DMS53 treated with DMSO at 0.1 percent for 48 hours (cell line): ENCODE measurements at regions not wholly inside any gene's neighbourhood (a gene's known extent, or its start where the extent isn't known, plus 50 kb on each side); places are given as distances from the start of the nearest gene placed in this dataset.
"Not testable (repeated sequence)": the region's sequence is repeated elsewhere in the genome, so short reads cannot be mapped to it uniquely, and the experiment has no call there.

Source experiments
- DNase-seq: peaks from one replicate; lab custom pipeline; 2025; ENCODE audit not compliant: unreplicated experiment; lab: John Stamatoyannopoulos, UW

- not testable (repeated sequence) for DNase-seq
These were observed 69.5 kb downstream of the MDH2 start for GRCh38 chr7:76117306-76117991.

- peak; percentile 79 for DNase-seq
These were observed 70.5 kb downstream of the MDH2 start for GRCh38 chr7:76118253-76119036.

DNA sequence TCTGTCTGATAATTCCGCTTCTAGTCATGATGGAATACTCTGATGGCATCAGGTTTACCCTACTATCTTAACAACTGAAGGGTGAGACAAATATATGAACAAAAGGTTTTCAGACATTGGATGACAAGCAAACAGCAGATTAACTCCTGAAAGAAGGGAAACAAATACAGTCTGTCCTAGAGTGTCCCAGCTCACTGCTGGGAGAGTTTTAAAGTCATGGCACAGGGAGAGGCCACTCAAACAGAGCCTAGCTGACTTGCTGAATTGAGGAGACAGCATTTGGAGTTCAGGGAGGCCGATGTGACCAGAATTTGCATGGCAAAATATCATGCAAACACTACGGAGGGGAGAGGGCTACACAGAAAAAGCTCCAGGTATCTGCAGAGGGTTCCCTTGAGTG is 73.1 kb downstream of the MDH2 start:
- DNase-seq, result no peak

GRCh38 chr7:76122516-76123239 is 74.8 kb downstream of the MDH2 start:
- no peak for DNase-seq

DNA sequence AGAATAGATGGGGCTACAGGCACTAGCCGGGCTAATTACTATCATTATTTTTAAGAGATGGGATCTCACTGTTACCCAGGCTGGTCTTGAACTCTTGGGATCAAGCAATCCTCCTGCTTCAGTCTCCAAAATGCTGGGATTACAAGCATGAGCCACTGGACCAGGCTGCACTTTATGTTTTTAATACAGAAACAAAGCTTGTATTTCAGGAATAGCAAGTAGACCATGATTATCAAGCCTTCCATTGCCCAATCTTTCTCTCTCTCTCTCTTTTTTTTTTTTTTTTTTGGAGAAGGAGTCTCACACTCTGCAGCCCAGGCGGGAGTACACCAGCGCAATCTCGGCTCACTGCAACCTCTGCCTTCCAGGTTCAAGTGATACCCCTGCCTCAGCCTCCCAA is 75.4 kb downstream of the MDH2 start:
- no peak for DNase-seq

GRCh38 chr7:76125560-76125959 is 76.1 kb upstream of the SRRM3 start:
- DNase-seq, result no peak

- no peak for DNase-seq
These were observed 75.1 kb upstream of the SRRM3 start for GRCh38 chr7:76126632-76127031.

- no peak for DNase-seq
These were observed 72.3 kb upstream of the SRRM3 start for GRCh38 chr7:76129366-76129765.

DNA sequence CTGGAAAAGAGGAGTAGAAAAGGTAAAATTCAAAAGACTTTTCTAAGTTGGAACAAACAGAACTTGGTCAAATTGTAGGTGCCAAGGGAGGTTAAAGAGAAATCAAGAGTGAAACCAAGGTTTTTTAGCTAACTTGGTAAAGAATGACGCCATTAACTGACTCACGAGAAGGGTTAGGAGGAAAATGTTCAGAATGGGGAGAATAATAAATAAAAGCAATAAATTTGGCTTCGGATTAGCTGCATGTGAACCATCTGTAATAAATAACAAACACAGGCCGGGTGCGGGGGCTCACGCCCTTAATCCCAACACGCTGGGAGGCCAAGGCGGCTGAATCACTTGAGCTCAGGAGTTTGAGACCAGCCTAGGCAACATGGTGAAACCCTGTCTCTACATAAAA is 71.9 kb upstream of the SRRM3 start:
- no peak for DNase-seq

DNA sequence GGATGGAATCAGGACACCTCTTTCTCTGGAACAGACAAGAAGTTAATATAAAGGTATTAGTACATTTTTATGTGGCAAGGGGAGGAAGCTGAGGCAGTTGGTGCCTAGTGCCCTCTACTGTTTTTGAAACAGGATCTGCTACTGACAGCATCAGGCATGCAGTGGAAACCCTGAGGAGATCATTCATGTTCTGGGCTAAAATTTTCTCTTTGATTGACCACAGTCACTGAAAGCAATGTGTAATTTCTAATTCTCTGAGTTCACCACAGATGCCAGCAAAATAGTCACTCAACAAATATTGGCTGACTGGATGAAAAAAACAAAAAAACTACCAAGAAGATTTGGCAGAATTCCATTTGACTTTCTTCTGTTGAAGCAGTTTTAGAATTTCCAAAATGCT is 71.0 kb upstream of the SRRM3 start:
- DNase-seq, result peak; percentile 71

DNA sequence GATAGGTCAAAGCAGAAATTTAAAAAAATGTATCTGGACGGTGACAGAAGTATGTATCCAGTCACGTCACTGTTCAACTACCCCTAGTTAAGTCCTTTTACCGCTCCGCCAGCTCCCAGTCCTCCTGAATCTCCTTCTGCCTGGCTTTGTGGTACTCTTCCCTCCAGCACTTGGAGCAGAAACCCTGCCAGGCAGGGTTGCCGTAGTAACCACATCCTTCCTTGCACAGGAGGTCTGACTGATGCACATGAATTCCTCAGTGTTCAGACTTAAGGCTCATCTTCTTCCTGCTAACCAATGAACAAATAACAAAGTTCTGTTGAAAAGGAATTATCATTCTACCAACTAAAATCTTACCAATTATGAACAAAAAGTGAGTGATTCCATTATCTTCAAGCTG is 69.8 kb upstream of the SRRM3 start:
- not testable (repeated sequence) for DNase-seq

GRCh38 chr7:76133164-76133775 is 68.4 kb upstream of the SRRM3 start:
- no peak for DNase-seq

GRCh38 chr7:76133839-76134238 is 67.9 kb upstream of the SRRM3 start:
- no peak for DNase-seq

DNA sequence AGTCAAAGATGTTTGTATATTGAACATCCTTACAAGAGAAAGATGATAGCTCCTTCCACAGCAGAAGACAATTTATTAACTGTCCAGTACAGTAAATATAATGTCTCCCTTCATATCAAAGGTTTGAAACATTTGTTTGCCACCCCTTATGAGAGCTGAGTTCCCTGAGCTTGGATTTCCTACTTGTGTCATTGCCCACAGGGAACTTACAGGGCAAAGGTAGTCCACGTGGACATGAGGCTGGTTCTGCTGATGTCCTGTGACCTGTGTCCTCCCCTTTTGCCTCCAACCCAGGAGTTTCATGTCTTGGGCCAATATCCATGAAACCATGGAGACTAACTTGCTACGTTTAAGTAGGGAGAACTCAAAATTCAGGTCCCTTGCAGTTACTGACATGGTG is 66.4 kb upstream of the SRRM3 start:
- DNase-seq, result not testable (repeated sequence)

DNA sequence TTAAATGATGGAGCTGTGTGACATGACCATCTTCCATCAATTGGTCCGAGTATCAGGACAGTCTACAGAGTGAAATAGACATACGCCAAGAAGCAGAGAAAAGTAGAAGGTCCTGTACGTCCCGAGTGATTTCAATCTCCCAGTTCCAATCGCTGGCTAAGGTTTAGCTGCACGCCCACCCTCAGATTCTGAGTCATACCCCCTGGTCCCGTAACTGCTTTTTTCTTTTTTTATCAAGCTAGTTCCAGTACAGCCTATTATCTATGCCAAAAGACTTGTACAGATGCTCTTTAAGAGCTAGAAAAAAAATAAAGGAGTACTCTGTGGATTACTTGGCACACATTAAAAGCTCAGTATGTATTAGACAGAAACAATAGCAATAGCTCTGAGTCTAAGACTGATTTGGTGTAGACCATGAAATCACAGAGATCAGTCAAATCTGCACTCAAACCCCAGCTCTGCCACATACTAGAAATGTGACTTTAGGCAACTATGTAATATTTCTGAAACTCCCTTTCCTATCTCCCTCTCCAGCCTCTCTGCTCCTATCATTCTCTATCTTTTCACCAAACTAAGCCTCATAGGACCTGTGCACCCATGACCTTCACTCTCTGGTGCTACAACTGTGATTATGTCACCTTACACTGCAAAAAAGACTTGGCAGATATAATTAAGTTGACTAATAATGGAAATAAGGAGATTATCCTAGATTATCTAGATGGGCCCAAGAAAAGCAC is 63.0 kb upstream of the SRRM3 start:
- not testable (repeated sequence) for DNase-seq

GRCh38 chr7:76139670-76140069 is 62.0 kb upstream of the SRRM3 start:
- no peak for DNase-seq

DNA sequence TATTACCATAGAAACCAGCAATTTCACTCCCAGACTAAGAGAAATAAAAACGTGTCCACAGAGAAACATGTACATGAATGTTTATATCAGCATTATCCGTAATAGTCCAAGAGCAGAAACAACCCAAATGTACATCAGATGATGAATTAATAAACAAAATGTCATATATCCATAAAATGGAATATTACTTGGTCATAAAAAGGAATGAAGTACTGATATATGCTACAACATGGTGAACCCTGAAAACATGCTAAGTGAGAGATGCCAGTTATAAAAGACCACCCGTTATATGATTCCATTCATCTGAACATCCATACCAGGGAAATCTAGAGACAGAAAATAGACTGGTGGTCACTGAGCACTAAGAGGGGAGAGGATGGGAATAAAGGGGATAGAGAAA is 61.4 kb upstream of the SRRM3 start:
- not testable (repeated sequence) for DNase-seq

DNA sequence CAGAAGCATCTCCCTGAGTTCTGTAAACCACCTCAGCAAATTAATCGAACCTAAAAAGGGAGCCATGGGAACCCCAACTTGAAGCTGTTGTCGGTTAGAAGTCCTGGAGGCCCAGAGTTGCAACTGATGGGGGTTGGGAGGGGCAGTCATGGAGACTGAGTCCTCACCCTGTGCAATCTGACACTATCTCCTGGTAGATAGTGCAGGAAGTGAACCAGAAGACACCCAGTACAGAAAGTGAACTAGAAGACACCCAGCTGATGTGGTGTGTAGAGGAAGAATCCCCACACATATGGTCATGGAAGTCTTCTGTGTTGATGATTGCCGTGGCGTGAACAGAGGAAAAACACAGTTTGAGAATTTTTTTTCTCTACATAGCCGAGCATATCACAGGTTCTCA is 58.8 kb upstream of the SRRM3 start:
- DNase-seq, result no peak

GRCh38 chr7:76144664-76145270 is 56.9 kb upstream of the SRRM3 start:
- not testable (repeated sequence) for DNase-seq

- DNase-seq, result no peak
These were observed 55.3 kb upstream of the SRRM3 start for GRCh38 chr7:76146374-76146773.
